ENCODE measurements at regions not wholly inside any gene's neighbourhood (a gene's known extent, or its start where the extent isn't known, plus 50 kb on each side); places are given as distances from the start of the nearest gene placed in this dataset.

- no peak for TF ChIP-seq CTCF (IDR thresholded peaks at IDR 0.05)
- no peak for TF ChIP-seq POLR2A (IDR thresholded peaks at IDR 0.05)
- TF ChIP-seq POLR2AphosphoS5 (IDR thresholded peaks at IDR 0.05; ENCODE audit: insufficient read depth in 1 of 2, low read depth in 1 of 2), result no peak
Measured at GRCh38 chr2:104023306-104023705, 830.6 kb upstream of the POU3F3 start.
